ENCODE measurements at regions not wholly inside any gene's neighbourhood (a gene's known extent, or its start where the extent isn't known, plus 50 kb on each side); places are given as distances from the start of the nearest gene placed in this dataset.

DNA sequence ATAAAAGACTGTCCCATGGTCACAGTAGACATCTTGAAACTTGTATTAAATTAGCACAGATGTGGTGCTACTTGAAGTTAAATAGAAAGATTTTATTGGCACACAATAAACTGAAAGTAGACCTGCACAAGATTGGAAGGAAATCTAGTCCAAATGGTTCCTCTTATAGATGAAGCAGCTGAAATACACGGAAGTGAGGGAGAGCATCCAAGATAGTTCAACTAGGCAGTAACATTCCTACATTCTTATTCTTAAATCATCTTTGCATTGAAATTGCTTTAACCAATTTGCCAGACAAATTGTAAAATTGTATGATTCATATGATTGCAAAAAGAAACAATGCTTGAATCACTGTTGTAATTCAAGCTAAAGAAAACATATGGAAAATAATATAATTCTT, 87.6 kb upstream of the VCX3B start:
- TF ChIP-seq, protein P1, sequence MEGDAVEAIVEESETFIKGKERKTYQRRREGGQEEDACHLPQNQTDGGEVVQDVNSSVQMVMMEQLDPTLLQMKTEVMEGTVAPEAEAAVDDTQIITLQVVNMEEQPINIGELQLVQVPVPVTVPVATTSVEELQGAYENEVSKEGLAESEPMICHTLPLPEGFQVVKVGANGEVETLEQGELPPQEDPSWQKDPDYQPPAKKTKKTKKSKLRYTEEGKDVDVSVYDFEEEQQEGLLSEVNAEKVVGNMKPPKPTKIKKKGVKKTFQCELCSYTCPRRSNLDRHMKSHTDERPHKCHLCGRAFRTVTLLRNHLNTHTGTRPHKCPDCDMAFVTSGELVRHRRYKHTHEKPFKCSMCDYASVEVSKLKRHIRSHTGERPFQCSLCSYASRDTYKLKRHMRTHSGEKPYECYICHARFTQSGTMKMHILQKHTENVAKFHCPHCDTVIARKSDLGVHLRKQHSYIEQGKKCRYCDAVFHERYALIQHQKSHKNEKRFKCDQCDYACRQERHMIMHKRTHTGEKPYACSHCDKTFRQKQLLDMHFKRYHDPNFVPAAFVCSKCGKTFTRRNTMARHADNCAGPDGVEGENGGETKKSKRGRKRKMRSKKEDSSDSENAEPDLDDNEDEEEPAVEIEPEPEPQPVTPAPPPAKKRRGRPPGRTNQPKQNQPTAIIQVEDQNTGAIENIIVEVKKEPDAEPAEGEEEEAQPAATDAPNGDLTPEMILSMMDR (conservative IDR thresholded peaks at IDR 0.05; ENCODE audit: low read depth, low read length), result no peak
- TF ChIP-seq EZH2 (IDR thresholded peaks at IDR 0.05; ENCODE audit: borderline replicate concordance, low read depth, low read length, poor library complexity, severe bottlenecking), result no peak

Data from A673 (cell line).